ENCODE measurements at regions not wholly inside any gene's neighbourhood (a gene's known extent, or its start where the extent isn't known, plus 50 kb on each side); places are given as distances from the start of the nearest gene placed in this dataset.
"Not testable (repeated sequence)": the region's sequence is repeated elsewhere in the genome, so short reads cannot be mapped to it uniquely, and the experiment has no call there.

GRCh38 chr1:120240181-120240580 is 63.9 kb upstream of the SEC22B start:
- H3K27me3 Mint-ChIP-seq (ENCODE audit: insufficient read depth); H3K27ac Mint-ChIP-seq; H3K36me3 Mint-ChIP-seq (ENCODE audit: low read depth); H3K4me1 Mint-ChIP-seq (ENCODE audit: low read depth); H3K9me3 Mint-ChIP-seq; intact Hi-C loops (cut with micrococcal nuclease); DNase-seq (ENCODE audit: low spot score); H3K4me3 Mint-ChIP-seq: not testable (repeated sequence)

DNA sequence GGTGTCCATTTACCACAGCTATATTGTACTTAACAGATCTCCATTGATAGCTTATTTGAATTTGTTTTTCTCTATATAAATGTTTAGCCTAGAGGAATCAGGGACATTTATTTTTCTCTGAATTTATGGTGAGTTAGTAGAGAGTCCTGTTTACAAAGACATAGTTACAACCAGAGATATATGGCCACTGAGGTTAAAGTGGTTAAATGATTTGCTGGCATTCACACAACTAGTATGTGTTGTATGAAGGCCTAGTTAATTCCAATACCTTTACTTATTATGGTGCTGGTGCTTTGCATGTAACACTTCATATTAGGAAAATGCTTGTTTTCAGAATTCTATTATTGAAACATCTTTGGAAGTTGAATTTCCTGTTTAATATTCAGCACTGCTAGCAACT is 63.0 kb upstream of the SEC22B start:
- intact Hi-C loops (cut with micrococcal nuclease); H3K4me3 Mint-ChIP-seq; H3K27me3 Mint-ChIP-seq (ENCODE audit: insufficient read depth); H3K9me3 Mint-ChIP-seq; H3K36me3 Mint-ChIP-seq (ENCODE audit: low read depth); DNase-seq (ENCODE audit: low spot score); H3K4me1 Mint-ChIP-seq (ENCODE audit: low read depth); H3K27ac Mint-ChIP-seq: not testable (repeated sequence)

DNA sequence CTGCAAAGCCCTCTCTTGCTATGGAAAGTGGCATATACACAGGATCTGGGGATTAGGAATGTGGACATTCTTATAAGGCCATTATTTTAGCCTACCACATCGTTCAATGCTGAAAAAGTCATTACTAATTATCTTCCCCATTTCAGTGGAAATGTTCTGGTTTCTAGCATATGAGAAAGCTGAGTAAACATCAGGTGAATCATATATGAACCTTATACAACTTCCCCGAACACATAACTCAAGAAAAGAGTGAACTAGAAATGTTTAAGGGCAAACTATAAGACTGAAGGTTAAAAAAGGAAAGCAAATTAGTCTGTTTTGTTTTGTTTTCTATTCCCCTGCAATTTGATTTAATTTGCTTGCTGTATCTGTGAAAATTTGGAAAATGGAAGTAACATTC is 62.5 kb upstream of the SEC22B start:
- H3K4me3 Mint-ChIP-seq; H3K9me3 Mint-ChIP-seq; DNase-seq (ENCODE audit: low spot score); H3K27me3 Mint-ChIP-seq (ENCODE audit: insufficient read depth); intact Hi-C loops (cut with micrococcal nuclease); H3K36me3 Mint-ChIP-seq (ENCODE audit: low read depth); H3K27ac Mint-ChIP-seq; H3K4me1 Mint-ChIP-seq (ENCODE audit: low read depth): not testable (repeated sequence)

DNA sequence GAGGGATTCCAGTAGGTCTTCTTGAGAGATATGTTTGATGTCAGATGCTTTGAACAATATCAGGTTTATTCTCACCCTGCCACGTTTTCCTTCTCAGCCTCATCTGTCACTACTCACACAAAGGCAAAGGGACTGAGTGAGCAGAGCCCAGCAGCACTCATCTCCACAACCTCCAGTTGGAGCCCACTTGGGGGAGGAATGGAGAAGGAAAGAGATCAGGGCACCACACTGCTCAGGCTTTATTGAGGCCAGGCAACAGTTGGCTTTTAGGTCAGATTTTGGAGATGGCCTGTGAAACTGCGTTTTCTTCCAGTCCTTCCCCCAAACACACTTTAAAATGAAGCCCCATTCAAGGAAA is 57.3 kb upstream of the SEC22B start:
- H3K27ac Mint-ChIP-seq; H3K27me3 Mint-ChIP-seq (ENCODE audit: insufficient read depth); H3K9me3 Mint-ChIP-seq; intact Hi-C loops (cut with micrococcal nuclease); H3K36me3 Mint-ChIP-seq (ENCODE audit: low read depth); H3K4me3 Mint-ChIP-seq; H3K4me1 Mint-ChIP-seq (ENCODE audit: low read depth); DNase-seq (ENCODE audit: low spot score): not testable (repeated sequence)

GRCh38 chr1:120232834-120233660 is 56.7 kb upstream of the SEC22B start:
- H3K4me3 Mint-ChIP-seq; DNase-seq (ENCODE audit: low spot score); H3K36me3 Mint-ChIP-seq (ENCODE audit: low read depth); H3K27ac Mint-ChIP-seq; H3K9me3 Mint-ChIP-seq; intact Hi-C loops (cut with micrococcal nuclease); H3K27me3 Mint-ChIP-seq (ENCODE audit: insufficient read depth); H3K4me1 Mint-ChIP-seq (ENCODE audit: low read depth): not testable (repeated sequence)

GRCh38 chr1:120229835-120230234 is 53.5 kb upstream of the SEC22B start:
- H3K27me3 Mint-ChIP-seq (ENCODE audit: insufficient read depth); H3K9me3 Mint-ChIP-seq; H3K27ac Mint-ChIP-seq; H3K4me3 Mint-ChIP-seq; H3K4me1 Mint-ChIP-seq (ENCODE audit: low read depth); DNase-seq (ENCODE audit: low spot score); intact Hi-C loops (cut with micrococcal nuclease); H3K36me3 Mint-ChIP-seq (ENCODE audit: low read depth): not testable (repeated sequence)
